SK-N-MC (cell line): ENCODE measurements at regions not wholly inside any gene's neighbourhood (a gene's known extent, or its start where the extent isn't known, plus 50 kb on each side); places are given as distances from the start of the nearest gene placed in this dataset.
"Not testable (repeated sequence)": the region's sequence is repeated elsewhere in the genome, so short reads cannot be mapped to it uniquely, and the experiment has no call there.

ENCODE experiments used
- DNase-seq: peaks from one replicate; pipeline ENCODE4 v3.0.0-alpha.2; 2011; ENCODE audit warnings: low read depth, low spot score
- H3K27ac ChIP-seq: fragments of 200-600 bp; sonication (generic); 2 replicates; pipeline ENCODE4 v1.5.1; 2016; ENCODE audit warnings: mixed run types
- H3K36me3 ChIP-seq: fragments of 200-600 bp; sonication (generic); 2 replicates; pipeline ENCODE4 v1.6.1; 2017; ENCODE audit warnings: antibody characterized with exemption, low read length, mixed read lengths; ENCODE audit not compliant: insufficient read depth
- H3K4me3 ChIP-seq: fragments of 200-600 bp; sonication (generic); 2 replicates; pipeline ENCODE4 v1.5.1; 2016
- H3K9ac ChIP-seq: fragments of 200-600 bp; sonication (generic); 2 replicates; pipeline ENCODE4 v1.8.0; 2017; ENCODE audit warnings: mixed run types, mixed read lengths; ENCODE audit not compliant: insufficient read length
- H3K9me3 ChIP-seq: fragments of 200-600 bp; sonication (generic); 2 replicates; pipeline ENCODE4 v1.6.1; 2017; ENCODE audit warnings: low read depth, mild to moderate bottlenecking, antibody characterized with exemption, low read length, moderate library complexity, mixed read lengths
- EZH2 ChIP-seq: fragments of 200-600 bp; sonication (generic); IDR thresholded peaks from one replicate; pipeline ENCODE4 v1.6.1; 2017; ENCODE audit warnings: antibody characterized with exemption
- FOXP2 ChIP-seq: optimal IDR thresholded peaks from 2 replicates; pipeline ENCODE3; 2011; ENCODE audit warnings: mild to moderate bottlenecking, moderate library complexity; ENCODE audit not compliant: insufficient read depth; ENCODE audit errors: extremely low read length, control extremely low read depth
- POLR2AphosphoS5 ChIP-seq: IDR thresholded peaks from 2 replicates; pipeline ENCODE4 v1.6.1; 2012; ENCODE audit warnings: mild to moderate bottlenecking, low read depth, low read length, borderline replicate concordance

DNA sequence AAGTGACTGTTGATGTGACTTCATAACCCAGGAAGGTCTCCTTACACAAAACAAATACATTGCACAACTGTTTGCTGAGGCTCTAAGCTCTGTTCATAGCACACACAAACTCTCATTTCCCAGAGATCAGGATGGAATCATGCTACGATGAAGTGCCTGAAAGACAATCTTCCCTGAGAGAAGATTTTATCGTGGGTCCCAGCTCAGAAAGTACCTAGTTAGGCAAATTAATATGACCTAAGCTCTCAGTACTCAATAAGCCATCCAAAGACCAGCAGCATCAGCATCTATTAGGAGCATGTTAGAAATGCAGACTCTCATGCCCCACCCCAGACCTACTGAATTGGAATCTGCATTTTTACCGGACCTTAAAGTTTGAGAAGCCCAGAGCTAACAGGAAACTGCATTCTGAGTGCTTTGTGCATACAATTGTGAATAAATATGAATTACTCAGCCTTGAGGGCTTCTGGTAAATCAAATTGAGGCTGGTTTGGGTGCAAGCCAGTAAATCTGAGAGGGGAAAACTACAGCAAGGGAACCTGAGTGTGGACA, 161.5 kb upstream of the C2CD4B start:
- no peaks in the 10 kb centered on the region for H3K36me3 ChIP-seq
- no peak overlapping the region for H3K4me3 ChIP-seq
- no peak for DNase-seq
- TF ChIP-seq POLR2AphosphoS5, result no peak
- no peak for TF ChIP-seq FOXP2
- TF ChIP-seq EZH2, result no peak
- no peak overlapping the region for H3K9ac ChIP-seq
- no peak overlapping the region for H3K27ac ChIP-seq
- no peaks in the 10 kb centered on the region for H3K9me3 ChIP-seq

DNA sequence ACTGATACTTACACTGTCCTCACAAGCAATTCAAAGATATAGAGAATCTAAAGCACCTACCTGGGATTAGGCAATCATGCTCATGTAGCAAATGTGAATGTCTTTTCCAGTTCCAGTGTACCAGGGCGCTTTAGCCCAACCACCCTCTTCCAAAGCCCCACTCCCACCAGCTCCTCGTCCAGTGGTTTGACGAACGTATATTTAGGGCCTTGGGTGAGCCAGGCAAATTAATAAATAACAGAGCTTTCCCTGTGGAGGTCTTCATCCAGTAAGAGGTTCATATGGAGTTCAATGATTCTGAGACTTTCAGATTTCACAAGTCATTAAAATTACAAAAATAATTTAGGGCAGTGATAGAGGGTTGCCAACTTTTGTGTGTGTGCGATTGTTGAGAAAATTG, 162.3 kb upstream of the C2CD4B start:
- no peaks in the 10 kb centered on the region for H3K9me3 ChIP-seq
- TF ChIP-seq EZH2, result no peak
- TF ChIP-seq FOXP2, result no peak
- TF ChIP-seq POLR2AphosphoS5, result no peak
- no peak overlapping the region for H3K9ac ChIP-seq
- H3K27ac ChIP-seq, result no peak overlapping the region
- H3K36me3 ChIP-seq, result no peaks in the 10 kb centered on the region
- no peak for DNase-seq
- H3K4me3 ChIP-seq, result no peak overlapping the region

DNA sequence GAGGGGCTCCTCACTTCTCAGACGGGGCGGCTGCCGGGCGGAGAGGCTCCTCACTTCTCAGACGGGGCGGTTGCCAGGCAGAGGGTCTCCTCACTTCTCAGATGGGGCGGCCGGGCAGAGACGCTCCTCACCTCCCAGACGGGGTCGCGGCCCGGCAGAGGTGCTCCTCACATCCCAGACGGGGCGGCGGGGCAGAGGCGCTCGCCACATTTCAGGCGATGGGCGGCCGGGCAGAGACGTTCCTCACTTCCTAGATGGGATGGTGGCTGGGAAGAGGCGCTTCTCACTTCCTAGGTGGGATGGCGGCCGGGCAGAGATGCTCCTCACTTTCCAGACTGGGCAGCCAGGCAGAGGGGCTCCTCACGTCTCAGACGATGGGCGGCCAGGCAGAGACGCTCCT, 167.4 kb upstream of the C2CD4B start:
- H3K9me3 ChIP-seq, DNase-seq, H3K4me3 ChIP-seq, H3K36me3 ChIP-seq, H3K27ac ChIP-seq, H3K9ac ChIP-seq: not testable (repeated sequence)

DNA sequence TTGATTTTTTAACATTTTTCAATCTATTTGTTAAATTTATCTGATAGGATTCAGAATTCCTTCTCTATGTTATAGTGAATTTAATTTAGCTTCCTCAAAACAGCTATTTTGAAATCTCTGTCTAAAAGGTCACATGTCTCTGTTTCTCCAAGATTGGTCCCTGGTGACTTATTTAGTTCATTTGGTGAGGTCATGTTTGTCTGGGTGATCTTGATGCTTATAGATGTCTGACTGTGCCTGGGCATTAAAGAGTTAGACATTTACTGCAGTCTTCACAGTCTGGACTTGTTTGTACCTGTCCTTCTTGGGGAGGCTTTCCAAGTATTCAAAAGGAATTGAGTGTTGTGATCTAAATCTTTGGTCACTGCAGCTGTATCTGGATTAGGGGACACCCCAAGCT, 169.5 kb upstream of the C2CD4B start:
- no peaks in the 10 kb centered on the region for H3K36me3 ChIP-seq
- DNase-seq, result no peak
- no peak overlapping the region for H3K4me3 ChIP-seq
- H3K9ac ChIP-seq, result no peak overlapping the region
- TF ChIP-seq EZH2, result no peak
- no peak for TF ChIP-seq POLR2AphosphoS5
- no peak for TF ChIP-seq FOXP2
- H3K9me3 ChIP-seq, result no peaks in the 10 kb centered on the region
- H3K27ac ChIP-seq, result no peak overlapping the region

DNA sequence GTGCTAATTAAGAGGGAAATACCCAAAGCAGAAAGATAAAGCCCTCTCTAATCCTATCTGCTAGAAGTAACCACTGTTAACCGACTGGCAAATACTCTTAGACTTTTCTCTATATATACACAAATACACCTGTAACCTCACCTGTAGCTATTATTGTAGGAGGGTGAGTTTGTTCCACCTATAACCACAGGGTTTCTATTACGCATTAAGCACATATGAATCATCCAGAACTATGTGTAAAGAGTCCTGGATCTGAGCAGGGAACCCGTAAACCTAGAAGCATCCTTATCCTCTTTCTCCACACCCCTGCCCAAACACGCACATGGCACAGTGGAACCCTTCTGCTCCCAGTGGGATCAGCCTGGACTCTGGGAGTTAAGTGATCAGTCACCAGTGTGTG, 172.8 kb upstream of the C2CD4B start:
- Histone ChIP-seq H3K36me3 (no peaks in the 10 kb centered on the region), H3K9ac (no peak overlapping the region), H3K4me3 (no peak overlapping the region), H3K27ac (no peak overlapping the region), H3K9me3 (no peaks in the 10 kb centered on the region)
- TF ChIP-seq FOXP2 (no peak), EZH2 (no peak), POLR2AphosphoS5 (no peak)
- no peak for DNase-seq

DNA sequence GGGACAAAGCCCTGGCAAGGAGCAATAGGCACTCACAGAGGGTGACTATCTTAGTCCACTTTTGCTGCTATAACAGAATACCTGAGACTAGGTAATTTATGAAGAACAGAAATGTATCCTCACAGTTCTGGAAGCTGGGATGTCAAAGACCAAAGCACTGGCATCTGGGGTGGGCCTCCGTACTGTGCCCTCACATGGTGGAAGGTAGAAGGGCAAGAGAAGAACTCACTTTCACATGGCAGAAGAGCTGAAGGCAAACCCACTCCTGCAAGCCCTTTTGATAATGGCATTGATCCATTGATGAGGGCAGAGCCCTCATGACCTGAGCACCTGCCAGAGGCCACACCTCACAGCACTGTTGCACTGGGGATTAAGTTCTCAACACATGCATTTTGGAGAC, 173.4 kb upstream of the C2CD4B start:
- H3K9me3 ChIP-seq, result no peaks in the 10 kb centered on the region
- H3K36me3 ChIP-seq, result no peaks in the 10 kb centered on the region
- no peak for TF ChIP-seq POLR2AphosphoS5
- no peak for TF ChIP-seq FOXP2
- no peak for TF ChIP-seq EZH2
- H3K9ac ChIP-seq, result no peak overlapping the region
- no peak for DNase-seq
- H3K4me3 ChIP-seq, result no peak overlapping the region
- no peak overlapping the region for H3K27ac ChIP-seq

DNA sequence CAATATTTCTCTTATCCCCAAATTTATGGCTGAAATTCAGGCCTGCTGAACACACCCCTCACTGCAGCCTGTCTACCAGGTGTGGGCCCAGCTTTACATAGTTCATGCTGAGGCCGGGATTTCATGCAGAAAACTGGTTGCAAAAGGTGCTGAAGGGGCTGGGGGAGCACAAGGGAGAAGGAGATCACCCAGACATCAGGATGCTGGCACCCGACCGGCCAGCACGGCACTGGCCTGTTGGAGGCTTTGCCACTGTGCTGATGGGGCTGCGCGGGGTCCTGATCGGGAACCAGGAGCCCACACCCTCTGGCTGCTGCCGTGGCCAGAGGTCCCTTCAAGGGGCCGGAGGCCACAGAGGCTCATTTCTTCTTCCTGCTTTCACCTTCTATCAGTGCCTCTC, 177.9 kb upstream of the C2CD4B start:
- Histone ChIP-seq H3K9me3 (no peaks in the 10 kb centered on the region), H3K4me3 (no peak overlapping the region), H3K9ac (no peak overlapping the region), H3K27ac (no peak overlapping the region), H3K36me3 (no peaks in the 10 kb centered on the region)
- TF ChIP-seq POLR2AphosphoS5, result no peak
- no peak for TF ChIP-seq EZH2
- no peak for TF ChIP-seq FOXP2
- DNase-seq, result no peak

DNA sequence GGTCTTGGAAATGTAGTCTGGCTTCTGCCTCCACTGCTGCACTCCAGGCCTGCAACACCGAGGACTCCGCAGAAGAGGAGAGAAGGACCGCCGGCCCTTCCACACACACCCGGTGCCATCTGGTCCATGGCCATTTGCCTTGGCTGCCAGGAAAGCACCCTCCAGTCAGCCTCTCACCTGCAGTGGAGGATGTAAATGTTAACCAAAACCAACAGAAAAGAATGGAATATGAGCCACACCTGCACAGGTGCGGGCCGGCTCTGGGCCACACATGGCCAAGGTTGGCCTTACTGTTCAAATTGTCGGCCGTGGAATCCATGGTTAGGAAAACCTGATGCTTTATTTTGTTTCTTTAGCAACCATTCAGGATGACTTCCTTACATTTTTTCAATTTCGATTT, 178.3 kb upstream of the C2CD4B start:
- no peak overlapping the region for H3K4me3 ChIP-seq
- TF ChIP-seq FOXP2, result no peak
- TF ChIP-seq POLR2AphosphoS5, result no peak
- no peak for TF ChIP-seq EZH2
- no peak for DNase-seq

DNA sequence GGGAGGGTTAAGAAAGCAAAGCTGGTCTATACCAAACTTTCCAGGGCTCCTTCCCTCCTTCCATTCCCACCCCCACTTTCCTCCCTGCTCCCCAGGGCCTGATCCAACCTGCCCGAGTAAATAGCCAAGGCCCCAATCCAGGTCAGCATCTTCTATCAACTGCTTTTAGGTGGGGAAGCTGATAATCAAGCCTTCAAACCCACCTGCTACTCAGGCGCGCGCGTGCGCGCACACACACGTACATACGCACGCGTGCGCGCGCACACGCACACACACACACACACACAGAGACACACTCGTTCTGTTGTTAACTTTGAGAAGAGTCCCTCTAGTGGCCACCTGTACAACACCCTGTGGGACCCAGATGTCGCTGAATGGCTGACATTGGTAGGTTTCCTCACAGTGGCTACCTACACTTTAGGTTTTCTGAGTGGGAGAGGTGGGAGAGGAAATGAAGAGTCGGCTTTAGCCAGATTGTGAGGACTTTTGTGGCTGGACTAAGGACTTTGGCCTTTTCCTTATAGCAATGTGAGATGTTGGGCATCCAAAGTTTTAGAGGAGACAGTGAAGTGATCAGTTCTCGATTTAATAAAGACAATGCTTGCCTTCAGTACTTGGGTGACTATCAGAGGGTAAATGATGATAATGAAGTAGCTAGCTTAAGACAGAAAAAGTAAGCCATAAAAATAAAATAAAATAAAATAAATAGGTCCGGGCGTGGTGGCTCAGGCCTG, 179.9 kb upstream of the C2CD4B start:
- DNase-seq, result no peak
- H3K27ac ChIP-seq, result no peak overlapping the region
- no peak overlapping the region for H3K4me3 ChIP-seq
- H3K36me3 ChIP-seq, result no peaks in the 10 kb centered on the region
- no peaks in the 10 kb centered on the region for H3K9me3 ChIP-seq
- no peak overlapping the region for H3K9ac ChIP-seq
- no peak for TF ChIP-seq FOXP2
- TF ChIP-seq POLR2AphosphoS5, result no peak
- TF ChIP-seq EZH2, result no peak

More for the DNA sequence above, 178.3 kb upstream of the C2CD4B start:
- Histone ChIP-seq H3K36me3 (no peaks in the 10 kb centered on the region), H3K27ac (no peak overlapping the region), H3K9ac (no peak overlapping the region), H3K9me3 (no peaks in the 10 kb centered on the region)
